ENCODE measurements at regions not wholly inside any gene's neighbourhood (a gene's known extent, or its start where the extent isn't known, plus 50 kb on each side); places are given as distances from the start of the nearest gene placed in this dataset.

DNA sequence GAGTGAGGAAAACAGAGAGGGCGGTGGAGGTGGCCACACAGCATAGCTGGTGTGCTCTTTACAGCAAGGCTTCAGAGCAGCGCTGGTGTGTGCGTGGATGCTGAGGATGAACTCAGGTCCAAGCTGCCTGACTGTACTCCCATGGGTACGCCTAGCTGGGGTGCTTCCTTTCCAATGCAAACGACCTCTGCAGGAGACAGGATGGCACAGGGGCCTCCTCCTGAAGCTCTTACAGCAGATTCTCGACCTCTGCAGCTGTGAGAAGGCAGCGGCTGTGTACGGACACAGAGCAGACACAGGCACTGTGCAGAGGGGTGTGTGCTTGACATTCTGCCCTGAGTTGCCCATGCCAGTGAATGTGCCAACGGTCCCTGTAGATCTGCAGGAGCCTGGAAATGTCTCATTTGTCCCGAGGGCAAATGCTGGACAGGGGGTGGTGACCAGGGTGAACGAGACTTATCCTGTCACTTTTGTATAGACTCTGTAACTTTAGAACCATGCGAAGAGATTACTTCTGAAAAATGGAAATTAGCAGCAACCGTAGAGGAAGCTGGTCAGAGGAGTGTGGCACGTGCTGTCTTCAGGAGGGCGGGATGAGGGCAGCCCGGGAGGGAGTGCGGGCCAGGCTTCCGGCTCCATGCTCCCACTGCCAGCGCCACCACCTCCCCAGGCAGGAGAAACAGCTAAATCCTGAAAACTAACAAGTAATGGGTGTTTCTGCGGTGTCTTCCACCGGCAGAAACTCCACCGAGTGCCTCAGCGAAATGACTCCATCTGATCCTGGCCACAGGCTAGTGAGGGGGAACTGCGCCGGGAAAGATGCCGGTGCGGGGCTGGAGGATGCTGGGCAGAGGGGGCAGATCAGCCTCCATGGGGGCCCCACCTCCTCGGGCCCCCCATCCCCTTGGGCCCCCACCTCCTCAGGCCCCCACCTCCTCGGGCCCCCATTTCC lies 120.9 kb upstream of the RPS6KA2 start:
- no peak for DNase-seq

DNA sequence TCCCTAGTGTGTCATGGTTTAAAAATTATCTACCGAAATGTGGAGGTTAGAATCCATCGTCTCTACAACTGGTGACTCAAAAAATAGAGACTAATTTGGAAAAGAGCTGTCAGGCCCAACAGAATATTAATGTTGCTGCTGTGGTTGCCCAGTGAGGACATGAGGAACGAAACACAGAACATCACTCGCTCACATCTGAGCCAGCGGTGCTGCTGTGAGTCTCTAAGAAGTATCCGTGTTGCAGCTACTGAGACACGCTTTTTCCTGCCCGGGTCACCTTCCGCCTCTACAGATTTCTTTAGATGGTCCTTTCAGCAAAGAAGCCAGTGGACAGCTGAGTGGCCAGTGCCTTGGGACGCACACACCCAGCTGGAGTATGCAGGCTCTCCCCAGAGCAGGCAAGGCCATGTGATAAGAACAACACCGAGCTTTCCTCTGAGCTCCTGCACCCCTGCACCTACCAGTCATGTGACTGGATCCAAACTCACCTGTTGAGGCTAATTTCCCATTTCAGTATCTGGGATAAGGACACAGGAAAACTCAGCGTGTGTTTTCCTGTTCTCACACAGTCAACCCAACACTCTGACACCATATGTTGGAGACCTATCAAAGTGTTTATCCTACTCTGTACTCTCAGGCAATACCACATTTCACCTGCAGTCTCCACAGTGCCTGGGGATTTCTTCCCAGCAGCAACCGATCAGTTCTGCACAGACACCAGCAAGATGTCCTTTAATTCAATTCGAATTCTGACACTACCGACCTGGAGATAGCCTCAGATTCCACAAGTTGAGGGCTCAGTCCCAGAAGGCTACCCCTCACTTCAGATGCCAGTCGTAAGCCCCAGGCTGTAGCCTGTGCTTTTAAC lies 119.0 kb upstream of the RPS6KA2 start:
- DNase-seq: no peak

DNA sequence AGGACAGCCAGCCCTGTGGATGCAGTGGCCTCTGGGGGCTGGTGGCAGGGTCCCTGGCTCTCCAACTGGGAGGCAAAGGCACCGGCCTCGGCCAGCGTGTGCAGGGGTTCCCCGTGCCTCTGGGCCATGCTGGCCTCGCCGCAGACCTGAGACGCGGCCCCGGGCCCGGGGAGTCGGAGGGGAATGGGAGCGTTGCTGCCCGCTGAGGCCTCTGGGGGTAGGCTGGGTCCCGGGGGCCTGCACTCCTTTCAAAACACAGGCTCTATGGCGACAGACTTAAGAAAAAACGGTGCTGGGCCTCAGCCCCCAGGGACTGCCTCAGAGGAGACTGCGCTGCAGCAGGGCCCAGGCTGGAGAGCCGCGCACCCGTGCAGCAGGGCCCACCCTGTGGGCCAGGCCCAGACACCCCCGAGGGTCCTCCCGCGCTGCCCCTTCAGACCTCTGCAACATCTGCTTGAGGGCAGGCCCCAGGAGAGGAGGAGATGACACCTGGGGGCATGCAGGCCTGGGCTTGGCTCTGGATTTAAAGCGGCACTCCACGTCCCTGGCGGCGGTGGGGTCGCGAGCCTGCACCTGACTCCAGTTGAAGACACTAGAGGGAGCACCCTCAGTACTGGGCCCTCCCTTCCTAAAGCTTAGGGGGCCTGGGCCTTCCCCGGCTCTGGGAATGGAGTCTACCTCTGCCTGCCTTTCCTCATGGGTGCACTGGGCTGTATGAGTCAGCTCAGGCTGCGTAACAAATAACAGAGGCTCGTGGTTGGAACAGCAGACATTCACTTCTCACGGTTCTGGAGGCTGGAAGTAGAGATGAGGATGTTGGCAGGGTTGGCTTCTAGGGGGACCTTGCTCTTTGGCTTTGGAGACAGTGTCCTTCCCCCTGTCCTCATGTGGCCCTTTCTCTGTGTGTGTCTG lies 117.4 kb upstream of the RPS6KA2 start:
- DNase-seq: no peak

DNA sequence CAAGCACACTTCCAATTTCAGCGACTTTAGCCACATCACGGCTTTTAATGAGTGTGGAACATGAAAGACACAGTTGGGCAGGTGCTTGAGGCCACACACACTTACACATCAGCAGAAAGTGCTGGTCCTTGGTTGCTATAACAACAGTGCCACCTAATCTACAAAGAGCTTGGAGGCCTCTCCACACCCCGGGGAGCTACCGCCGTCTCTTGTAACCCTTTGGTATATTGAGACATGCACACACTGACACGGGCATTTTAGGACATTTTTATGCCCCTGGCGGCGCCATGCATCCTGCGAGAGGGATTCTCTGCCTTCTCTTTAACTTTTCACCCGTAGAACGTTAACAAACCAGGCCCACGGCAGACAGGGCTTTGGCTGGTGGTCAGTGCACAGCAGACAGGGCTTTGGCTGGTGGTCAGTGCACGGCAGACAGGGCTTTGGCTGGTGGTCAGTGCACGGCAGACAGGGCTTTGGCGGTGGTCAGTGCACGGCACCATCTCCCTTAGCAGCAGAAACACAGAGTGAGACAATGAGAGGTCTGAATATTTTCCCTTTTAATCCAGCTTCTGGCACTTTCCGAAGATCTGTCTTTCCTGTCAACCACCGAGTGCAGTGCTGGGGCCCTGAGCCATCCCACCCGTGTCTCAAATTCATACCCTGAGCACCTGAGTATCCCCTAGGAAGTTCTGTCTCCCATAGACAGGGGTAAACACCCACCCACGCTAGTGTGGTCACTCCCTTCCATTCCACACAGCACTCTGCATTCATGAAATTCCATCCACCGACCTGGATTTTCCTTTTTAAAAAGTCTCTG lies 116.6 kb upstream of the RPS6KA2 start:
- no peak for DNase-seq

DNA sequence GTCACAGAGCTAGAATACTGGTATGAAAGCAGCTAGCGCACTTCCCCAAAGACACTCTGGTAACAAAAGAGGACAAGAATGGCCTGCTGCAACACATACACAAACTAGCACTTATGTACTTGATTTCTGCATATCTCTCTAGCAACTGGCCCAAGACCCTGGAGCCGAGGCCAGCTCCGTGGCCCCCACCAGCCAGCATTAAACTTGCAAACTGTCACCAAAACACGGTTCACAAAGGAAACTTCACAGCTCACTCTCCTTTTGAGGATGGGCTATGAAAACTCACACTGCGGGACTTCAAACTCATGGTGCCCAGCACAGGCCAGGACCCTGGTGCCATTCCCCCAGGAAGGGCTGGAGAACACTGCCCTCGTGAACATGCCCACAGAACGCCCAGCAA lies 115.9 kb upstream of the RPS6KA2 start:
- no peak for DNase-seq

DNA sequence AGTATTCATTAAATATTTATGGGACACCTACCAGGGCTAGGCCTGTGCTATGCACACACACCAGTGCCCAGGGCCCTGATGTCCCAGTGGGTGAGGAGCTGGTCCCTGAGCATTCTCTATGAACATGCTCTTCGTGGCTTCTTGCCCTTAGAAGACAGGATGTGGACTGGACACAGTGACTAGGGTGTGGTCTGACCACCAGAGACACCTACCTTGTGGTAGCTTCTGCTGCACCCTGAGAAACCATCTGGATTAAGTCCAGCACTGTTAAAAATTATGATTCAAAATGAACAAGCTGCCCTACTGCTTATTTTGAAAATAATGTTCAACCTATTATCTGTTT lies 112.9 kb upstream of the RPS6KA2 start:
- DNase-seq: no peak

DNA sequence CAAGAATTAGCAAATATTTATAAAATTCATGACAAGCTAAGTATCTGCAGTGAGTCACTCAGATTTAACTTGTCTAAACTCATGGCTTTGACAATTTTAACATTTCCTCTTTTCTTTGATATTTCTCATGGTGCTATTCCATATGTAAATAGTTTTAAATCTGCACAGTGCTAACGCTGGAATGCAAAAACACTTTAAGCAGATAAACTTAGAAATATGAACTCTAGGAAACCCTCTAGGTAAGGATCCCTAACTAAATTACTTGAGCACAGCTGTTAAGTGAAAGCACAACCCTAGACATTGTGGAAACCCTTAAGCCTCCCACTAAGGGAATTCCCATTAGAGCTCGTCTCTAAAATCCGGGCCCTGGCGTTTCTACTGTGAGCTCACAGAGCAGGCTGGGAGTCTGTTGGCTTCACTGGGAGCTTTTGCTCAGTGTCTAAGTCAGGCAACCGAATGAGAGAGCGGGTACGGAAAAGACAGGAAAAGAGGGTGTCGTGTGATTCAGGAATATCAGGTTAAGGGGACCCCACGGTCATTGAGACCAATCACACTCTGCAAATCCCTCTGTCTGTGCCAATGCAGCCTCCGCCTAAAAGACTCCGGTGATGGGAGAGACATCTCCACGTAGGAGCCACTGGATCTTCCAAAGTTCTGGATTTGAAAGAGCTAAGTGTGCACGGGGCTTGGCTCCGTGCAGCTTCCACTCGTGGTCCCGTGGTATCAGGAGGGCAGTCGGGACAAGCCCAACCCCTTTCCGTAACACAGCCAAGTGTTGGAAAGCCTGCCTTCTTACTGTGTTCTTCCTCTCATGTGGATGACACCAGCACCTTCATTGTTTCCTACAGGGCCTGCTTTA lies 112.3 kb upstream of the RPS6KA2 start:
- no peak for DNase-seq

DNA sequence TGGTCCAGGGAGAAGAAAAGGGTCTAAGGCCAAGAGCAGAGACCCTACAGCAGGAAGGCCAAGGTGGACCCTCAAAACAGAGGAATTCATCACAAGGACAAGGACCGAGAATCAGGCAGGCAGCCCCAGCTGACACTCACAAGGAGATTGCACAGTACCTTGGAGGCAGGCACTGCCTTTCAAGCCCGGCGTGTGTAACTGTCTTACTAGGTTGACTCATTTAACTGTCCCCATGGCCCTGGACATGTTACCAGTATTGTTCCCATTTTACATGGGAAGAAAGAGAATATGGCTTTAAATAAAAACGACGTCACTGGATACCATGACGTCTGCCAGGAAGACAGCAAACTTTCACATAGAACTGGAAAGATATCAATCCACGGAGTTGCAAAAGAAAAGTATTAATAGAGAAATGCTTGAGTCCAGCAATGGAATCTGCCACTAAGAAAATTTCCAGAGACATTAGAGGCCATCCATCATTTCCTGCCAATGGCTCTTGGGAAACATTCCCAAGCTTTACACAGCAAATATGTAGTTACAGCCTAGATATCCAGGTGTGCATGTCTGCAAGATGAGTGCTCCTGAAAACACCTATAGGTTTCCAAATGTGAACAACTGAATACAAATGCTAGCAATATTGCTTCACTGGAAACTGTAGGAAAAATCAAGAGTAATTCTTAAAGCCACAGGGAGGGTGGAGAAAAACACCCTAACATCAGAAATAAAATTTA lies 111.5 kb upstream of the RPS6KA2 start:
- no peak for DNase-seq

DNA sequence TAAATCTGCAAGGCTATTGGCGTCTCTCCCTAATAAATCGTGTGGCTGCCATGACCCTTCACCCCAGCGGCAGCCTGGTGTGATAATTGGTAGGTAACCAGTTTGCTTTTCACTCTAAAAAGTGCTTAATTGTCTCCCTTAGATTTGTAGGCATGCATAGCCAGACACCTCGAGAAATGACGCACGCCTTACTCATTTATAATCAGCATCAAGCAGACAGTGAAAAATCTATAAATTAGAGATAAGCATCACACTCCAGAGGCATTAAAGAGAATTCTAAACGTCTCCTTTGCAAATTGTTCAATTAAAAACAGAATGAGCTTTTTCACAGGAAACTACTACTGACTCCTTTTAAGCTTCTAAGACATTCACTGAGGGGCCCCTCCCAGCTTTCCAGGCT lies 110.2 kb upstream of the RPS6KA2 start:
- DNase-seq: no peak

DNA sequence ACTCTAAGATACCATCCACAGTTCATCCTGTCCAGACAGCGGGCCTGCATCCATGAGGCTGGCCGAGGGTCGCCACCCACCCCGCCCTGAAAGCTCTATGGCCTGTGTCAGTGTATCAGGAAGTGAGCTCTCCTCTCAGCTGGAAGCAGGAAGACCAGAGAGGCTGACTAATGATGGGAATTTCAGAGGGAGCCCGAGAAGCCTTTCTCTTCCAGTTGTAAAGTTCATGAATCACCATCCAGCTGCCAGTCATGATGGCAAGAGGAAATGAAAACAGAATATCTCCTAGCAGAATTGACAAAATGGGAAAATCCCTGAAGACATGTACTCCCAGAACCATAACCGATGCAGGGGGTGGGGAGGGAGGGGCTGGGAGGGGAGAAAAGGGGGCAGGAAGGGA lies 109.6 kb upstream of the RPS6KA2 start:
- DNase-seq: no peak

DNA sequence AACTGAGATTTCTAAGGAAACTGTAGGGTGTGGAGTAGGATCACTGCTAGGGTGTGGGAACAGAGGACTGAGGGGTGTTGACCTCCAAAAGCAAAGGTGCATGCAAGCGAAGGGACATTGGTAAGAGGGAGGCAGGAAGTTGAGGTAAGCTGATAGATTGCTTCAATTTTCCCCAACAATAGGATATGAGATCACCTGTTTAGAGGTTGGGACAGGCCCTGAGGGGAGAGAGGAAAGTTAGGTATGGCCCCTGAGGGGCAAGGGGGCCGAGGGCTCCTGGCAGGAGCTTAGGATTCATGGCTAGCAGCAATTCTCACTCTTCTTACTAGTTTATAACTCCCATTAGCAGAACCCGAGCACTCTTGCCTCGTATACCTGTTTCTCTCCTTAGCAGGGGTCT lies 106.8 kb upstream of the RPS6KA2 start:
- no peak for DNase-seq

DNA sequence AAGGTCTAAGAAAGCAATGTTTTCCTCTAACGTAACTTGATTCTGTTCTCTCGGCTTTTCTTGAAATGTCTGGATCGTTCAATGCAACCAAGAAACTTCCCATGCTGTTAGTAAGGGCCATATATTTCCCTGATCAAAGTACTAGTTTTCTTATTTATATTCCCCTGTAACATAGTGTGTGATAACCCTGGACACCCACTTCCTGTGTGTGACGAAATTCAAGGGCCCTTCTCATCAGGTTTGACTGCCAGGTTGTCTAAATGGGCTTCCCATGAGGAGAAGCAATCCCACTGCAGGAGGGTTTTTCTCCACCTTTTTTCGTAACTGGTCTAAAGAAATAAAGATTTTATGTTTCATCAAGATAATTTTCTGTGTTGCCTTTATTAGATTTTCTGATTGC lies 102.6 kb upstream of the RPS6KA2 start:
- DNase-seq: no peak

DNA sequence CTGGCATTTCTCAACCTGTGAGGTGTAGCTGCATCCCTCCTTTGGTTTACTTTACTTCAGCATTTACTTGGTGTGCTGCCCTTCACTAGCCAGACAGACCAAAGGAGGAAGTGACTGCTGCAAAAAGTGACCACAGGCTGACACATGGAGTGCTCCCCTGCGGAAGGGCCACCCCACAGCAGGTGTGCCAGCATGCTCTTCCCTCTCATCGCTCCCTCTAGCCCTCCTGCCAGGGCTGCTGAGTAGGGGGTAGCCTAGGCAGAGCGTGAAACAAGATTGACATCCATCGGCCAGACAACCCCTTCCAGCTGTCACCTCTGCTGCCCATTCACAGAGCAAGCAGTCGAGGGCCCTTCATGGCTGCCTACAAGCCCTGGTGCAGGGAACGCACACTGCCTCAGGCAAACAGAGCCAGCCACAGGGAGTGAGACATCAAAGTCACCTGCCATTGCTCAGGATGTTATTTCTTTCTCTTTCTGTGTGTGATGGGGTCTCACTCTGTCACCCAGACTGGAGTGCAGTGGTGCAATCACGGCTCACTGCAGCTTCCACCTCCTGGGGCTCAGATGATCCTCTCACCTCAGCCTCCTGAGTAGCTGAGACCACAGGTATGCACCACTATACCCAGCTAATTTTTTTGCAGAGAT lies 102.0 kb upstream of the RPS6KA2 start:
- DNase-seq: no peak

DNA sequence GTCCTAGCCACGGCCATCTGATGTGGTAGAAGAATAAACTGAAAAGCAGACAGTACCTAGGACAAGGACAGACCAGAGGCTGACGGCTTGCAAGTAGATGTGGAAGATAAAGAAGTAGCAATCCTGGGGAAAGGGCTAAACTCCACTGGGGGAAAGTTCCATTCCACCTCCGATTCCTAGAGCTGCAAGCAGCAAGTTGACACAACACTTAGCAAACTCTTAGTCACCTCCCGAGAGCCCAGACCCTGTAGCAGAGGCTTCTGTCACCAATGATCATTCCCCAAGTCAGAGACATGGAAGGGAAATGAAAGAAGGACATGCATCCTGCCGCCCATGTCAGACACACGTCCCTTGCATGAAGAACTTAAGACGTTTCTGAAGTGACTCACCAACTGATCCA lies 99.2 kb upstream of the RPS6KA2 start:
- no peak for DNase-seq

DNA sequence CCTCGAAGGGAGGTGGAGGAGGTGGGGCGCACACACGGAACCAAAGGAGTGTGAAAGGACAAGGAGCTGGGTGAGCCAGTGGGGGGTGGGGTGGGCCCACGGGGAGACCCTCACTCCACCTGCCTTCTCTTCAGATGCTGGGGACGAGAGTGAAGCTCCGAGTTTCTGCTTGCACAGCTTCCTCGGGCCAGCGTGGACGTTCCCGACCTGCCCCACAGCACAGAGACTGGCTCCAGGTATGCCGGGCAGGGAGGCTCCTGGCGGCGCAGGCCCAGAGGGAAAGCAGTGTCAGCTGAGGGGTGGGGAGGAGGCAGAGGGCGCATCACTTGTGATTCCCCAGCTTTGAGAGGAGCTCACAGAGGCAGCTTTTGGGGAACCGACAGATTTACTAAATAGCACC lies 98.5 kb upstream of the RPS6KA2 start:
- no peak for DNase-seq

DNA sequence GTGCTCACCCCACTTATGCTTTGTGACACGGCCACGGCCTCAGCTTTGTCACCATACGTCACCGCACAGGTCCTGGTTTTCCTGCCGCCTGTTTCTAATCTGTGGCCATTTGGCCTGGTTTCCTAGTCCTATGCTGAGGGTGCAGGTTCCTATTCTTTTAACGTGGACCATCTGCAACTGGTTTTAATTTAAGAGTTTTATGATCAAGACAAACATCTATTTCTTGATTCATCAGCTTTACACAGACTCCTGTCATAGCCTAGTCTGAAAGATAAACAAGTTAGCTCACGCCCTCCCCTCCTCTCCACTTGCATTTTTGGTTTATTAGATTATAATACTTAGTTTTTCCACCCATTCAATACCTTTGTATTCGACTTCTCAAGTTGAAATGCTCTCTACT lies 97.5 kb upstream of the RPS6KA2 start:
- no peak for DNase-seq

DNA sequence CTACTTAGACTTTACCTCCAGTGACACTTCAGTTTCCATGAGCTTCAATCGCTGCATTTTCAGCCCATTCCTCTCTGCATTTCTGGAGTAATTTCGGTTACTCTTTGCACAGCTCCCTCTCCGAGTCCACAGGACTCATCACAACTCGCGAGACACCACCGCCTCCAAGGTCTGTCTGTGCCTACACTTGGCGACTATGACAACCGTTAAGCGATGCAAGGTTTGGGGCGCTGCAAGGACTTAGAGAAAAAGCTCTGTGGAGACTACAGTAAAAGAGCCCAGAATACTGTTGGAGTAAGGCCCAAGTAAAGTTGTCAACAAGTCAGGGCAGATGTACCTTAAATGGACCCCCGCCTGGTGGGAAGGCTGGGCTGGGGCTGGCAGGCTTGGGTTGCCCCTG lies 95.7 kb upstream of the RPS6KA2 start:
- DNase-seq: no peak

DNA sequence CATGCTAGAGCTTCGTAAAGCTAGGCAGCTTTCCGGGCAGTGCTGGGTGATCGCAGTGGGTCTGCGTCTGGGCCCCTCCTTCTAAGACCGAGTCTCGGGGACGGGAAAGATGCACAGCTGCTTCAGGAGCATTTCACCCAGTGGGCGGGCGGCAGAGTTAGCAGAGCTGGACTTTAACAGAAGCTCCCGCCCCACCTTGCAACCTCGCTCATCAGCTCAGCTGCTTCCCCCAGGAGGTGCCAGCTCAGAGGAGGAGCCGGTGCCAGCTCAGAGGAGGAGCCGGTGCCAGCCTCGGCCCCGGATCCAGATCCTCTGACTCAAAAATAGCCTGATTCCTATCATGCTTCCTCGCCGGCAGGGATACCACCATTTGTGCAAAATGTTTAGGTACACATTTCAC lies 94.5 kb upstream of the RPS6KA2 start:
- DNase-seq: no peak

DNA sequence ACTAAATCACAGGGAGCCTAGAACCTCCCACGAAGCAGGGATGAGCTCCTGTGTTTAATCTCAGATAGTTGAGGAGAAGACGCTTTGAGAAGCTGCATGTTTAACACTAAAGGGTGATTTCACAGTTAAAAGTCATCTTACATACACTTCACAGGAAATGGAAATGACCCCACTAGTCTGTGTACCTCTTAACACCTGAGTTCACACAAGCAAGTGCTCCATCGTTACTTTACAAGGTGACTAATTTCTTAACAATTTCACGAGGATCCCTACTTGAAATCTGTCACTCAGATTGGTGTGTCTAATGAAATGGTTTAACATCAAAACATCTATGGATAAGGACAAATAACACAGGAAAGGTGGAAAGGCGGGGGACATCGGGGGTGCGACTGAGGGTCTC lies 93.8 kb upstream of the RPS6KA2 start:
- DNase-seq: no peak

DNA sequence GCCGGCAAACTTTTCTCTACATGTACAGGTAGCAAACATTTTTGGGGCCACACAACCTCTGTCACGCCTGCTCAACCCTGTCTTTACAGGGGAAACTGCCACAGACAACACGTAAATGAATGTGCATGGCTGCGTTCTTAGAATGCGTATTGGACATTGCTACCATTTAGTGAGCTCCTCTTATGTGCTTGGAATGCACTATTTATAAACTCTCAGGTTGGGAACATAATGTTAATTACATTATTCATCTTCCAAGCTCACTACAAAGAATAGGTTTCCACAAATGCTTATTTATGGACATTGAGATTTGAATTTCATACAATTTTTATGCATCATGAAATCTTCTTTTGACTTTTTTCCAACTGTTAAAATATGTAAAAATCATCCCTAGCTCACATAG lies 92.0 kb upstream of the RPS6KA2 start:
- no peak for DNase-seq

Data from CD4-positive, alpha-beta T cell treated with Interferon alpha-2 for 1 hour (primary cell).